Peyer's patch (tissue), 4 donors: ENCODE measurements at regions not wholly inside any gene's neighbourhood (a gene's known extent, or its start where the extent isn't known, plus 50 kb on each side); places are given as distances from the start of the nearest gene placed in this dataset.
A peak's percentile ranks its signal among the peaks of the same experiment; 100 is the strongest.

Experiments used
- DNase-seq, 3 donors: peaks; one replicate each; pipeline ENCODE4 v3.0.0-alpha.2; 2017 to 2019
- H3K27ac ChIP-seq, 4 donors: fragments of 200-600 bp; sonication (generic); one replicate each; pipeline ENCODE4 v1.5.1; 2016 to 2019
- H3K27me3 ChIP-seq, 2 donors: fragments of 200-600 bp; sonication (generic); one replicate each; pipeline ENCODE4 v1.5.1; 2019
- H3K36me3 ChIP-seq, 3 donors: fragments of 200-600 bp; sonication (generic); one replicate each; pipeline ENCODE4 v1.5.1; 2016 to 2019
- H3K4me1 ChIP-seq, 4 donors: fragments of 200-600 bp; sonication (generic); one replicate each; pipeline ENCODE4 v1.5.1; 2016 to 2019
- H3K4me3 ChIP-seq, 4 donors: fragments of 200-600 bp; sonication (generic); 1 replicate in 3 of 4; 2 replicates in 1 of 4; pipeline ENCODE4 v1.5.1; 2016 to 2019; ENCODE audit warnings: mild to moderate bottlenecking in 1 of 4
- H3K9me3 ChIP-seq, 4 donors: fragments of 200-600 bp; sonication (generic); one replicate each; pipeline ENCODE4 v1.5.1; 2016 to 2019; ENCODE audit warnings: mild to moderate bottlenecking in 1 of 4
- CTCF ChIP-seq, 6 experiments: fragments of 450-650 bp in 4 of 6; fragments of 200-600 bp in 2 of 6; sonication (generic) in 1 of 6; IDR thresholded peaks; one replicate each; pipeline ENCODE4 v1.5.1; 2017 to 2019; ENCODE audit warnings: antibody characterized with exemption in 6 of 6, mild to moderate bottlenecking in 3 of 6, moderate library complexity in 1 of 6
- POLR2A ChIP-seq, 2 donors: fragments of 450-650 bp; IDR thresholded peaks; one replicate each; pipeline ENCODE4 v1.5.1; 2017; ENCODE audit warnings: antibody characterized with exemption in 2 of 2, mild to moderate bottlenecking in 2 of 2, moderate library complexity in 2 of 2

GRCh38 chrX:68935362-68935761 is 106.5 kb downstream of the EFNB1 start:
- no peak for DNase-seq
- H3K4me1 ChIP-seq: no peaks in the 10 kb centered on the region
- no peaks in the 10 kb centered on the region for H3K27me3 ChIP-seq
- no peak for TF ChIP-seq CTCF (IDR thresholded peaks at IDR 0.05)
- TF ChIP-seq POLR2A (IDR thresholded peaks at IDR 0.05): no peak
- no peaks in the 10 kb centered on the region for H3K36me3 ChIP-seq
- no peaks in the 10 kb centered on the region for H3K9me3 ChIP-seq
- no peak overlapping the region for H3K4me3 ChIP-seq
- H3K27ac ChIP-seq: peak overlapping the region in 1 of 4 donors; percentile 9

- H3K9me3 ChIP-seq: no peaks in the 10 kb centered on the region
- peak overlapping the region in 1 of 4 donors; percentile 9 for H3K27ac ChIP-seq
- no peaks in the 10 kb centered on the region for H3K27me3 ChIP-seq
- H3K36me3 ChIP-seq: no peaks in the 10 kb centered on the region
- no peak overlapping the region for H3K4me3 ChIP-seq
- TF ChIP-seq POLR2A (IDR thresholded peaks at IDR 0.05): no peak
- no peak for TF ChIP-seq CTCF (IDR thresholded peaks at IDR 0.05)
- DNase-seq: no peak
- H3K4me1 ChIP-seq: no peaks in the 10 kb centered on the region
These were observed 106.1 kb downstream of the EFNB1 start for GRCh38 chrX:68934922-68935321.

GRCh38 chrX:68934421-68934820 is 105.6 kb downstream of the EFNB1 start:
- no peaks in the 10 kb centered on the region for H3K27me3 ChIP-seq
- TF ChIP-seq POLR2A (IDR thresholded peaks at IDR 0.05) (no peak), CTCF (IDR thresholded peaks at IDR 0.05) (no peak)
- no peaks in the 10 kb centered on the region for H3K9me3 ChIP-seq
- H3K4me3 ChIP-seq: no peak overlapping the region
- DNase-seq: no peak
- no peaks in the 10 kb centered on the region for H3K4me1 ChIP-seq
- H3K27ac ChIP-seq: peak overlapping the region in 2 of 4 donors; percentile 9 to 22
- H3K36me3 ChIP-seq: no peaks in the 10 kb centered on the region

DNA sequence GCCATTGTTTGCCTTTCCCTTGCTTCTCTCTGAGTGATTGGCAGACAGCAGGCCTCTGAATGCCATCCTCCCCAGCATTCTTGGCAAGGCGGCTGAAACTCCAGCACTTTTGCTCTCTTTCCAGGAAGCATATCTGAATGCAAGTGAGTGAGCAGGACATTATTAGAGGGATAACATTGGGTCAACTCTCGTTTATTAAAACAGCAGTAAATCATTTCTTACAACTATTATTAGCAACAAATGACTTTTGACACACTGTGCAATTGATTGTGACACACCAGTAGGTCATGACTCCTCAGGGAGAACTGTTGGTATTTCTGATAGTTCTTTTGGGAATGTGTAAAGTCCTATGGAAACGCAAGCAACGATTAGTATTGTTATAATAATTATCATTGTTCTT is 103.8 kb downstream of the EFNB1 start:
- no peak for DNase-seq

DNA sequence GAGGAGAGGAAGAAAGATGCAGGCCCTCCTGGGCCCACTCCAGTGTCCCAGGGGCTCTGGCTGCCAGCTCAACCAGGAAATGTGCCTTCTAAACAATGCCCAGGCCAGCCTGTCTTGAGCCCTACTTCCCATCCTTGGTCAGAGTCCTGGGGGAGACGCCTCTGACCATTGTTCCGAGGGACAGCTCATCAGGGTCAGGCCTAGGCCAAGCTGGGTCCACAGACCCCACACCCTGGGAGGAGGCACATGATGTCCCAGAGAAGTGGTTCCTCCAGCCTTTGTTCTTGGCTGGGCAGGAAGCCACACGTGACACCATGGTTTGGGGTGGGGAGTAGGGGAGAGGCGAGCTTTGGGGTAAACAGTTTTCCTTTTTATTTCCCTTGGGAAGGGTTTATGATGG is 102.5 kb downstream of the EFNB1 start:
- TF ChIP-seq POLR2A (IDR thresholded peaks at IDR 0.05) (no peak), CTCF (IDR thresholded peaks at IDR 0.05) (no peak)
- Histone ChIP-seq H3K4me1 (no peaks in the 10 kb centered on the region), H3K27me3 (no peaks in the 10 kb centered on the region), H3K4me3 (no peak overlapping the region), H3K36me3 (no peaks in the 10 kb centered on the region), H3K9me3 (no peaks in the 10 kb centered on the region), H3K27ac (no peak overlapping the region)
- DNase-seq: no peak

More for the DNA sequence above, 103.8 kb downstream of the EFNB1 start:
- no peak overlapping the region for H3K4me3 ChIP-seq
- H3K4me1 ChIP-seq: no peaks in the 10 kb centered on the region
- no peaks in the 10 kb centered on the region for H3K27me3 ChIP-seq
- no peak overlapping the region for H3K27ac ChIP-seq
- no peak for TF ChIP-seq POLR2A (IDR thresholded peaks at IDR 0.05)
- TF ChIP-seq CTCF (IDR thresholded peaks at IDR 0.05): no peak
- no peaks in the 10 kb centered on the region for H3K9me3 ChIP-seq
- H3K36me3 ChIP-seq: no peaks in the 10 kb centered on the region
